ENCODE measurements at regions not wholly inside any gene's neighbourhood (a gene's known extent, or its start where the extent isn't known, plus 50 kb on each side); places are given as distances from the start of the nearest gene placed in this dataset.

- peaks cover 0 to 2% of the 10 kb centered on the region in 2 donors for H3K9me3 Mint-ChIP-seq
- H3K4me3 Mint-ChIP-seq, result no peak overlapping the region
- H3K27me3 Mint-ChIP-seq, result no peaks in the 10 kb centered on the region
- no peak overlapping the region for H3K27ac Mint-ChIP-seq
- no peak for DNase-seq
- peaks cover 8 to 12% of the 10 kb centered on the region in 2 donors for H3K36me3 Mint-ChIP-seq
- ATAC-seq (replicated peaks), result no peak
- peaks cover 13 to 29% of the 10 kb centered on the region in 2 donors for H3K4me1 Mint-ChIP-seq
These were observed 117.5 kb upstream of the CCDC68 start for GRCh38 chr18:55076643-55077218.

- H3K27ac Mint-ChIP-seq, result no peak overlapping the region
- no peaks in the 10 kb centered on the region for H3K27me3 Mint-ChIP-seq
These were observed 114.6 kb upstream of the CCDC68 start for GRCh38 chr18:55073834-55074233.

DNA sequence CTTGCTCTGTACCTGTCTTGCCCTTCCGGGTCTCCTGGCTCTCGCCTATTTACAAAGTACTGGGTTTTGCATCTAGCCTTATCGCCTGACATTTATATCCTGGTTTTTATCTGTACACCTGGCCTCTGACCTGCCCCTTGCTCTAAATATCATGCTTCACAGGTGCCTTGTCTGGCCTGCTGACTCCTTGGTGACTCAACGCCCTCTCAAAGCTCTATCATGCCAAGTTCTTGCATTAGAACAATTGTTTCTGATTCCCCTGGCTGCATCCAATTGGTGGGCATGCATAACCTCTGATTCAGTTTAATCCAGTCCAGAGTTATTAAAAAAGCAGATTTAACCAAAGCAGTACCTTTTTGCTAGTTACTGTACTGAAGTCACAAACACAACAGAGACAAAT, 113.9 kb upstream of the CCDC68 start:
- H3K27ac Mint-ChIP-seq, result peak overlapping the region; percentile 74
- H3K36me3 Mint-ChIP-seq, result peaks cover 10 to 14% of the 10 kb centered on the region in 2 donors
- peaks cover 42 to 65% of the 10 kb centered on the region in 2 donors for H3K4me1 Mint-ChIP-seq
- H3K9me3 Mint-ChIP-seq, result peaks cover 0 to 3% of the 10 kb centered on the region in 2 donors
- no peaks in the 10 kb centered on the region for H3K27me3 Mint-ChIP-seq
- peak overlapping the region in 1 of 2 donors; percentile 60 for H3K4me3 Mint-ChIP-seq
- ATAC-seq (replicated peaks), result no peak
- no peak for DNase-seq

More at GRCh38 chr18:55073834-55074233, 114.6 kb upstream of the CCDC68 start:
- Mint-ChIP-seq H3K4me3 (no peak overlapping the region), H3K36me3 (peaks cover 8 to 12% of the 10 kb centered on the region in 2 donors), H3K9me3 (peaks cover 0 to 2% of the 10 kb centered on the region in 2 donors), H3K4me1 (peaks cover 39 to 57% of the 10 kb centered on the region in 2 donors)
- no peak for DNase-seq
- no peak for ATAC-seq (replicated peaks)

- DNase-seq (no peak), ATAC-seq (replicated peaks) (no peak)
- Mint-ChIP-seq H3K9me3 (peaks cover 0 to 5% of the 10 kb centered on the region in 2 donors), H3K4me1 (peaks cover 44 to 69% of the 10 kb centered on the region in 2 donors), H3K27ac (peak overlapping the region; percentile 74), H3K27me3 (no peaks in the 10 kb centered on the region), H3K36me3 (peaks cover 12 to 16% of the 10 kb centered on the region in 2 donors), H3K4me3 (peak overlapping the region; percentile 60 to 62)
These were observed 113.4 kb upstream of the CCDC68 start for GRCh38 chr18:55072698-55073097.

GRCh38 chr18:55072181-55072580, 112.9 kb upstream of the CCDC68 start:
- no peak for ATAC-seq (replicated peaks)
- no peak for DNase-seq
- H3K27ac Mint-ChIP-seq, result peak overlapping the region; percentile 21
- peak overlapping the region in 1 of 2 donors; percentile 66 for H3K4me3 Mint-ChIP-seq
- H3K4me1 Mint-ChIP-seq, result peaks cover 44 to 74% of the 10 kb centered on the region in 2 donors
- H3K27me3 Mint-ChIP-seq, result no peaks in the 10 kb centered on the region
- H3K9me3 Mint-ChIP-seq, result peaks cover 0 to 5% of the 10 kb centered on the region in 2 donors
- peaks cover 12 to 16% of the 10 kb centered on the region in 2 donors for H3K36me3 Mint-ChIP-seq

DNA sequence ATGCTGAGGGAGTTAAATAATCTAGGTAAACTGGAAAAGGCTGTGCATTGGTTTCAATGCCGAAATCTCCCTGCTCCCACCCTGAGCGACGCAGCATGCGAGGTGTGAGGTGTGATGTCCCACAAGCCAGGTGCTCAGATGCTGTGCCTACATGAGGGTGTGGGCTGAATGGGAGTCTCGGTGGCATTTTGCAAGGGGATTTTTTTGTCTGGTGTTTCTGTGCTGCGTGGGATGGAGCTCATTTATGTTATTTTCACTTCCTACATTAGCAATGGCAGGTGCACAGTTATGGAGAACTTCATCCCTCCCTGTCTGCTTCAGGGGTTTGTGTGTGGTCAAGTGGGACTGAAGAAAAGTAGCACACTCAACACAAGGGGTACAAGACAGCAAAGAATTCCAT, 110.2 kb upstream of the CCDC68 start:
- Mint-ChIP-seq H3K9me3 (peaks cover 0 to 9% of the 10 kb centered on the region in 2 donors), H3K4me1 (peaks cover 55 to 88% of the 10 kb centered on the region in 2 donors), H3K27ac (peak overlapping the region; percentile 95), H3K27me3 (no peaks in the 10 kb centered on the region), H3K4me3 (peak overlapping the region; percentile 55), H3K36me3 (peaks cover 15 to 19% of the 10 kb centered on the region in 2 donors)
- ATAC-seq (replicated peaks) (peak; percentile 71 to 76), DNase-seq (peak; percentile 88)

- Mint-ChIP-seq H3K9me3 (peaks cover 0 to 13% of the 10 kb centered on the region in 2 donors), H3K27me3 (peaks cover 6 to 12% of the 10 kb centered on the region in 2 donors), H3K27ac (peak overlapping the region; percentile 98), H3K4me3 (peak overlapping the region; percentile 63 to 64), H3K4me1 (peaks cover 35 to 64% of the 10 kb centered on the region in 2 donors), H3K36me3 (peaks cover 19 to 31% of the 10 kb centered on the region in 2 donors)
- ATAC-seq (replicated peaks) (peak; percentile 88 to 89), DNase-seq (peak; percentile 85)
These were observed 105.5 kb upstream of the CCDC68 start for GRCh38 chr18:55064760-55065159.

GRCh38 chr18:55064073-55064472, 104.8 kb upstream of the CCDC68 start:
- Mint-ChIP-seq H3K36me3 (peaks cover 19 to 32% of the 10 kb centered on the region in 2 donors), H3K27me3 (peaks cover 9 to 16% of the 10 kb centered on the region in 2 donors), H3K9me3 (peaks cover 0 to 13% of the 10 kb centered on the region in 2 donors), H3K4me3 (peak overlapping the region; percentile 63 to 64), H3K4me1 (peaks cover 28 to 61% of the 10 kb centered on the region in 2 donors), H3K27ac (peak overlapping the region; percentile 98)
- ATAC-seq (replicated peaks), result no peak
- no peak for DNase-seq

DNA sequence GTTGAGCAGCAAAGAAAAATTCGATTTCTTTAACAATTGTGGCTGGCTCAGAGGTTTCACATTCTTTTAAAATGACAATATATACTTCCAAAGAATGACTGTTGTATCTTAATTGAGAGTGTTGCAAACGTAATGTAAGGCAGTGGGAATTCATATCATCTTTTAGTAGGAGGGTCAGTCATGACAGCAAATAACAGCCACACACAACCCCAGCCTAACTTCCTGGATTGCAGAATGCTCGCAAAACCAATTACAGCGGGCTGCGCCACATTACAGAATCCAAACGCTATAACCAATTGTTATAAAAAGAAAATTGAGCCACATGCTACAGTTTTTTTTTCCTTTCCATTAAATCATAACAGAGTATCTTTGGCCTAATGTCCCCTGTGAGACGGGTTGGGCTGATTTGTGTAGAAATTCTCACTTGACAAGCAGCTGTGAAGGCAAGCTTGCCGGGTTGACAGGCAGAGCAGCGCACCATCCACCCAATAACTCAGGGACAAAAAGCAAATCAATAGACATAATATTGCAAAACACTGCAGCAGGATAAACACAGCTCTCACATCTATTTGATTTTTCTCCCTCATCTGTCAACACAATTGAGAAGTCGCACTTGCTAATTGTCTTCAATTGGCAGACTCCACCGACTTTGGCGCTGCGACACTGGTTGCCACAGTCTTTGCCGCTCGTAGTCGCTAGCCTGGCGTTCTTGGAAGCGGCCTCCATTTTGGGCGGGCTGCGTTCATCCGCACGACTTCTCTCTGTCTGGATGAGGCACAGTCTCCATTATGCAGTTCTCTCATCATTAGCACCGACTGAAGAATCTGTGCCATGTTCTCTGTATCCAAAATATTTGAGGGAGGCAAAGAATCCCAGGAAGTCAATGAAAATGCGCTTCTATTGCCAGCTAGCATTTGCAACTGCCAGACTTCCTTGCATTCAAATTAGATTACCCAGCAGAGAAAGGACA, 95.0 kb upstream of the CCDC68 start:
- ATAC-seq (replicated peaks), result no peak
- no peak for DNase-seq
- H3K9me3 Mint-ChIP-seq, result peaks cover 2 to 4% of the 10 kb centered on the region in 2 donors
- peaks cover 0 to 12% of the 10 kb centered on the region in 2 donors for H3K27me3 Mint-ChIP-seq
- no peak overlapping the region for H3K27ac Mint-ChIP-seq
- peaks cover 4 to 9% of the 10 kb centered on the region in 2 donors for H3K36me3 Mint-ChIP-seq
- no peak overlapping the region for H3K4me3 Mint-ChIP-seq
- peaks cover 2 to 3% of the 10 kb centered on the region in 2 donors for H3K4me1 Mint-ChIP-seq

- no peaks in the 10 kb centered on the region for H3K27me3 Mint-ChIP-seq
- ATAC-seq (replicated peaks) (peak; percentile 51 to 78), DNase-seq (no peak)
- H3K27ac Mint-ChIP-seq, result peak overlapping the region; percentile 68
- peaks cover 4 to 5% of the 10 kb centered on the region in 2 donors for H3K36me3 Mint-ChIP-seq
- no peak overlapping the region for H3K4me3 Mint-ChIP-seq
- peaks cover 2 to 4% of the 10 kb centered on the region in 2 donors for H3K9me3 Mint-ChIP-seq
- H3K4me1 Mint-ChIP-seq, result peaks cover 5 to 13% of the 10 kb centered on the region in 2 donors
These were observed 89.6 kb upstream of the CCDC68 start for GRCh38 chr18:55048892-55049291.

- no peak overlapping the region for H3K4me3 Mint-ChIP-seq
- H3K27me3 Mint-ChIP-seq, result no peaks in the 10 kb centered on the region
- H3K9me3 Mint-ChIP-seq, result peaks cover 2 to 4% of the 10 kb centered on the region in 2 donors
- peaks cover 4% of the 10 kb centered on the region in 2 donors for H3K36me3 Mint-ChIP-seq
- DNase-seq (no peak), ATAC-seq (replicated peaks) (no peak)
- H3K4me1 Mint-ChIP-seq, result peaks cover 5 to 13% of the 10 kb centered on the region in 2 donors
- peak overlapping the region; percentile 69 for H3K27ac Mint-ChIP-seq
These were observed 88.3 kb upstream of the CCDC68 start for GRCh38 chr18:55047546-55047945.

- no peak for DNase-seq
- Mint-ChIP-seq H3K36me3 (no peaks in the 10 kb centered on the region), H3K27me3 (peaks cover under 1 to 6% of the 10 kb centered on the region in 2 donors), H3K9me3 (no peaks in the 10 kb centered on the region), H3K27ac (no peak overlapping the region), H3K4me1 (no peaks in the 10 kb centered on the region), H3K4me3 (no peak overlapping the region)
- ATAC-seq (replicated peaks), result no peak
These were observed 82.1 kb upstream of the CCDC68 start for GRCh38 chr18:55041366-55041765.

- Mint-ChIP-seq H3K27ac (no peak overlapping the region), H3K27me3 (peaks cover 5 to 6% of the 10 kb centered on the region in 2 donors), H3K4me3 (no peak overlapping the region), H3K4me1 (no peaks in the 10 kb centered on the region), H3K9me3 (no peaks in the 10 kb centered on the region), H3K36me3 (no peaks in the 10 kb centered on the region)
- DNase-seq, result no peak
- ATAC-seq (replicated peaks), result no peak
These were observed 78.9 kb upstream of the CCDC68 start for GRCh38 chr18:55038162-55038561.

DNA sequence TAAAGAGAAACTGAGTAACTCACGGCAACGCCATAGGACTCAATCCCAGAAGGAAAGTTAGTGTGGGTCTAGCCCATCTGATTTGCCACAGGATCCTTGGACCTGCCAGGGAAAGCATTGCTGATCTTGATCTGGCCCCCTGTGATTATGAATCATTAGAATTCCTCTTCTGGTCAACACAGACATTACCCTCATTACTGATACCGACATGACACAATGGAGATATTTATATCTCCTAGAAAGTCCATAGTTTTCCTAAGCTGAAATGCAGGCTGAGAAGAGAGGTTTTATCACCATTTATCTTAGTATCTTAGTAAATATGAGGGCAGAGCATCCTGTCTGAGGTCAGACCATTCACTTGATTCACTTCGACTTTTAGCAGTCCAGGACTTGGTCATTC, 75.5 kb upstream of the CCDC68 start:
- no peak overlapping the region for H3K27ac Mint-ChIP-seq
- DNase-seq (no peak), ATAC-seq (replicated peaks) (no peak)
- no peak overlapping the region for H3K4me3 Mint-ChIP-seq
- peaks cover 0 to 2% of the 10 kb centered on the region in 2 donors for H3K36me3 Mint-ChIP-seq
- peaks cover 3 to 5% of the 10 kb centered on the region in 2 donors for H3K4me1 Mint-ChIP-seq
- peaks cover 16 to 19% of the 10 kb centered on the region in 2 donors for H3K27me3 Mint-ChIP-seq
- peaks cover 0 to 2% of the 10 kb centered on the region in 2 donors for H3K9me3 Mint-ChIP-seq
